ENCODE measurements at regions not wholly inside any gene's neighbourhood (a gene's known extent, or its start where the extent isn't known, plus 50 kb on each side); places are given as distances from the start of the nearest gene placed in this dataset.

GRCh38 chr3:61347981-61348380 is 96.7 kb upstream of the FHIT start:
- TF ChIP-seq JUN (IDR thresholded peaks at IDR 0.05; ENCODE audit: borderline replicate concordance, insufficient read depth, insufficient read length, low read depth): no peak
- no peak for TF ChIP-seq MYC (IDR thresholded peaks at IDR 0.05; ENCODE audit: low read depth, low read length)
- TF ChIP-seq EZH2 (IDR thresholded peaks at IDR 0.05; ENCODE audit: borderline replicate concordance, low read depth, low read length, severe bottlenecking): no peak
- no peak for TF ChIP-seq POLR2A (IDR thresholded peaks at IDR 0.05; ENCODE audit: low read depth, low read length)
- no peak for TF ChIP-seq FOS (IDR thresholded peaks at IDR 0.05; ENCODE audit: borderline replicate concordance, insufficient read depth, low read length)
- no peak for TF ChIP-seq GATA2 (IDR thresholded peaks at IDR 0.05; ENCODE audit: insufficient read depth, insufficient read length, low read depth, low read length)
- no peak for TF ChIP-seq POLR2AphosphoS5 (IDR thresholded peaks at IDR 0.05; ENCODE audit: insufficient read depth, low read depth, low read length)
- no peak for FAIRE-seq
- CTCF ChIA-PET: no interaction called here

GRCh38 chr3:61349717-61350116 is 98.5 kb upstream of the FHIT start:
- CTCF ChIA-PET: no interaction called here
- Histone ChIP-seq H3K4me3 (replicated peaks in 1 of 3; ENCODE audit: insufficient read depth in 1 of 3, low read depth in 1 of 3, low read length in 3 of 3) (no peak overlapping the region), H3K36me3 (ENCODE audit: control insufficient read depth in 2 of 2, extremely low read depth in 1 of 2, insufficient read depth in 2 of 2, low read length in 2 of 2) (no peaks in the 10 kb centered on the region), H3K27ac (ENCODE audit: insufficient read depth, low read depth, low read length) (no peak overlapping the region), H3K9me1 (replicated peaks; ENCODE audit: control insufficient read depth, extremely low read depth, insufficient read depth, low read length) (no peaks in the 10 kb centered on the region), H3K9ac (replicated peaks; ENCODE audit: extremely low read depth, insufficient read depth, low read length) (no peak overlapping the region), H4K20me1 (replicated peaks; ENCODE audit: control insufficient read depth, extremely low read depth, insufficient read depth, low read length) (no peaks in the 10 kb centered on the region), H3K4me2 (ENCODE audit: insufficient read depth, low read length) (no peak overlapping the region), H3K27me3 (ENCODE audit: control insufficient read depth in 2 of 2, insufficient read depth in 2 of 2, low read length in 2 of 2) (no peaks in the 10 kb centered on the region), H3K79me2 (ENCODE audit: control insufficient read depth, insufficient read depth, low read length) (no peaks in the 10 kb centered on the region), H3K9me3 (replicated peaks; ENCODE audit: control insufficient read depth, insufficient read depth, low read length) (no peaks in the 10 kb centered on the region), H2AFZ (ENCODE audit: low read depth, low read length) (no peak overlapping the region), H3K4me1 (ENCODE audit: control insufficient read depth, extremely low read depth, insufficient read depth, low read length) (no peaks in the 10 kb centered on the region)
- no TSS peak for BruUV-seq (replicated peaks)
- POLR2A ChIA-PET: no interaction called here
- TF ChIP-seq MYC (IDR thresholded peaks at IDR 0.05; ENCODE audit: low read depth, low read length) (no peak), POLR2AphosphoS5 (IDR thresholded peaks at IDR 0.05; ENCODE audit: insufficient read depth, low read depth, low read length) (no peak), FOS (IDR thresholded peaks at IDR 0.05; ENCODE audit: borderline replicate concordance, insufficient read depth, low read length) (no peak), GATA2 (IDR thresholded peaks at IDR 0.05; ENCODE audit: insufficient read depth, insufficient read length, low read depth, low read length) (no peak), JUN (IDR thresholded peaks at IDR 0.05; ENCODE audit: borderline replicate concordance, insufficient read depth, insufficient read length, low read depth) (no peak), CTCF (IDR thresholded peaks at IDR 0.05; ENCODE audit: extremely low read depth in 1 of 2, insufficient read depth in 1 of 2, low read depth in 1 of 2, low read length in 2 of 2) (no peak), EZH2 (IDR thresholded peaks at IDR 0.05; ENCODE audit: borderline replicate concordance, low read depth, low read length, severe bottlenecking) (no peak), POLR2A (IDR thresholded peaks at IDR 0.05; ENCODE audit: low read depth, low read length) (no peak), MAX (IDR thresholded peaks at IDR 0.05; ENCODE audit: insufficient read depth, insufficient read length) (no peak)
- intact Hi-C loops (cut with micrococcal nuclease): no loop called here
- FAIRE-seq (no peak), DNase-seq (ENCODE audit: low read depth, low spot score) (no peak)
- dilution Hi-C loops (cut with MboI; ENCODE audit: extremely low pct_ligation_motif_present, low sequenced_read_pairs): no loop called here

More at GRCh38 chr3:61347981-61348380, 96.7 kb upstream of the FHIT start:
- Histone ChIP-seq H4K20me1 (replicated peaks; ENCODE audit: control insufficient read depth, extremely low read depth, insufficient read depth, low read length) (no peaks in the 10 kb centered on the region), H3K4me2 (ENCODE audit: insufficient read depth, low read length) (no peak overlapping the region), H3K36me3 (ENCODE audit: control insufficient read depth in 2 of 2, extremely low read depth in 1 of 2, insufficient read depth in 2 of 2, low read length in 2 of 2) (no peaks in the 10 kb centered on the region), H3K9ac (replicated peaks; ENCODE audit: extremely low read depth, insufficient read depth, low read length) (no peak overlapping the region), H2AFZ (ENCODE audit: low read depth, low read length) (no peak overlapping the region), H3K4me1 (ENCODE audit: control insufficient read depth, extremely low read depth, insufficient read depth, low read length) (no peaks in the 10 kb centered on the region), H3K79me2 (ENCODE audit: control insufficient read depth, insufficient read depth, low read length) (no peaks in the 10 kb centered on the region), H3K27me3 (ENCODE audit: control insufficient read depth in 2 of 2, insufficient read depth in 2 of 2, low read length in 2 of 2) (no peaks in the 10 kb centered on the region), H3K4me3 (replicated peaks in 1 of 3; ENCODE audit: insufficient read depth in 1 of 3, low read depth in 1 of 3, low read length in 3 of 3) (no peak overlapping the region), H3K9me1 (replicated peaks; ENCODE audit: control insufficient read depth, extremely low read depth, insufficient read depth, low read length) (no peaks in the 10 kb centered on the region), H3K9me3 (replicated peaks; ENCODE audit: control insufficient read depth, insufficient read depth, low read length) (no peaks in the 10 kb centered on the region), H3K27ac (ENCODE audit: insufficient read depth, low read depth, low read length) (no peak overlapping the region)
- POLR2A ChIA-PET: no interaction called here
- dilution Hi-C loops (cut with MboI; ENCODE audit: extremely low pct_ligation_motif_present, low sequenced_read_pairs) (no loop called here), intact Hi-C loops (cut with micrococcal nuclease) (no loop called here)
- DNase-seq (ENCODE audit: low read depth, low spot score): no peak
- BruUV-seq (replicated peaks): no TSS peak

Measured in endothelial cell of umbilical vein (primary cell).